ENCODE measurements at regions not wholly inside any gene's neighbourhood (a gene's known extent, or its start where the extent isn't known, plus 50 kb on each side); places are given as distances from the start of the nearest gene placed in this dataset.
"Not testable (repeated sequence)": the region's sequence is repeated elsewhere in the genome, so short reads cannot be mapped to it uniquely, and the experiment has no call there.

DNA sequence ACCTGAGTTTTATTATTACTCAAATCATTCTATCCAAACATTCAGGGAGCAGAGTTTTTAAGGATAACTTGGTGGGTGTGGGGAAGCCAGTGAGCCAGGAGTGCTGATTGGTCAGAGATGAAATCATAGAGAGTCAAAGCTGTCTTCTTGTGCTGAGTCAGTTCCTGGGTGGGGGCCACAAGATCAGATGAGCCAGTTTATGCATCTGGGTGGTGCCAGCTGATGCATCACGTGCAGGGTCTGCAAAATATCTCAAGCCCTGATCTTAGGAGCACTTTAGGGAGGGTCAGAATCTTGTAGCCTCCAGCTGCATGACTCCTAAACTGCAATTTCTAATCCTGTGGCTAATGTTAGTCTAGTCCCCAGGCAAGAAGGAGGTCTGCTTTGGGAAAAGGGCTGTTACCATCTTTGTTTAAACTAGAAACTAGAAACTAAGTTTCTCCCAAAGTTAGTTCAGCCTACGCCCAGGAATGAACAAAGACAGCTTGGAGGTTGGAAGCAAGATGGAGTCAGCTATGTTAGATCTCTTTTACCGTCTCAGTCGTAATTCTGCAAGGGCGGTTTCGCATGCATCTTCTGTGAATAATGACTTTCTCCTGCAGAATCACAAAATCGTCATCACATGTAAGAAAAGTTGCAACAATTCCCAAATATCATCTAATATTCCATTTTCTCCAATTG is 97.5 kb downstream of the ZNF664 start:
- POLR2A ChIA-PET (ENCODE audit: low non-redundant PET); DNase-seq (ENCODE audit: low spot score); H3K27ac ChIP-seq; CTCF ChIA-PET: not testable (repeated sequence)

DNA sequence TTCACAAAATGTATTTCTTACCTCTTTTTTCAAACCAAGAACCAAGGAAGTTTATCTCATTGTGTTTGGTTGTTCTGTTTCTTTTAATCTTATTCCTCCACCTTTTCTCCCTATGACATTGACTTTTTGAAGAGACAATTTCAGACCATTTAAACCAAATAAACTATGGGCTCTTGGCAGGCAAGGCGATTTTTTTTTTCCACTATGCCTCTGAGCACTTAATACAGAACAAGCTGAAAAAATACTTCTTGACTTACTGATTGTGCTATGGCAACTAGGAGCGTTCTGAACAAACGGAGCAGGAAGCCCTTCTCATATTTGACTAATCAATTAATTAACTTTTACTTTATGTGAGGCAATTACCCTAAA is 98.0 kb downstream of the ZNF664 start:
- DNase-seq (ENCODE audit: low spot score), result no peak
- H3K27ac ChIP-seq, result no peak overlapping the region
- CTCF ChIA-PET, result no interaction called here
- TF ChIP-seq, protein P1, sequence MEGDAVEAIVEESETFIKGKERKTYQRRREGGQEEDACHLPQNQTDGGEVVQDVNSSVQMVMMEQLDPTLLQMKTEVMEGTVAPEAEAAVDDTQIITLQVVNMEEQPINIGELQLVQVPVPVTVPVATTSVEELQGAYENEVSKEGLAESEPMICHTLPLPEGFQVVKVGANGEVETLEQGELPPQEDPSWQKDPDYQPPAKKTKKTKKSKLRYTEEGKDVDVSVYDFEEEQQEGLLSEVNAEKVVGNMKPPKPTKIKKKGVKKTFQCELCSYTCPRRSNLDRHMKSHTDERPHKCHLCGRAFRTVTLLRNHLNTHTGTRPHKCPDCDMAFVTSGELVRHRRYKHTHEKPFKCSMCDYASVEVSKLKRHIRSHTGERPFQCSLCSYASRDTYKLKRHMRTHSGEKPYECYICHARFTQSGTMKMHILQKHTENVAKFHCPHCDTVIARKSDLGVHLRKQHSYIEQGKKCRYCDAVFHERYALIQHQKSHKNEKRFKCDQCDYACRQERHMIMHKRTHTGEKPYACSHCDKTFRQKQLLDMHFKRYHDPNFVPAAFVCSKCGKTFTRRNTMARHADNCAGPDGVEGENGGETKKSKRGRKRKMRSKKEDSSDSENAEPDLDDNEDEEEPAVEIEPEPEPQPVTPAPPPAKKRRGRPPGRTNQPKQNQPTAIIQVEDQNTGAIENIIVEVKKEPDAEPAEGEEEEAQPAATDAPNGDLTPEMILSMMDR (conservative IDR thresholded peaks at IDR 0.05; ENCODE audit: low read depth), result no peak
- POLR2A ChIA-PET (ENCODE audit: low non-redundant PET), result no interaction called here

DNA sequence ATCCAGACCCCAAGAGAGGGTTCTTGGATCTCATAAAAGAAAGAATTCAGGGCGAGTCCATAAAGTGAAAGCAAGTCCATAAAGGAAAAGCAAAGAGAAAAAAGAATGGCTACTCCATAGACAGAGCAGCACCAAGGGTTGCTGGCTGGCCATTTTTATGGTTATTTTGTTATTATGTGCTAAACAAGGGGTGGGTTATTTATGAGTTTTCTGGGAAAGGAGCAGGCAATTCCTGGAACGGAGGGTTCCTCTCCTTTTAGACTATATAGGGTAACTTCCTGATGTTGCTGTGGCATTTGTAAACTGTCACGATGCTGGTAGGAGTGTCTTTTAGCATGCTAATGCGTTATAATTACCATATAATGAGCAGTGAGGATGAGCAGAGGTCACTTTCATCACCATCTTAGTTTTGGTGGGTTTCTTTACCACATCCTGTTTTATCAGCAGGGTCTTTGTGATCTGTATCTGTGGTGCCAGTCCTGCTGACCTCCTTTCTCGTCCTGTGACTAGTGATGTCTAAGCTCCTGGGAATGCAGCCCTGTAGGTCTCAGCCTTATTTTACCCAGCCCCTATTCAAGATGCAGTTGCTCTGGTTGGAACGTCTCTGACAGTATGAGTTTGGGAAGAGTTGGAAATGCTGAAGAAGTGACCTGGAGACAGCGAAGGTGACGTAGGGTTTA is 100.5 kb downstream of the ZNF664 start:
- ChIA-PET POLR2A (ENCODE audit: low non-redundant PET) (no interaction called here), CTCF (no interaction called here)
- DNase-seq (ENCODE audit: low spot score), result no peak
- no peak overlapping the region for H3K27ac ChIP-seq
- TF ChIP-seq, protein P1 (conservative IDR thresholded peaks at IDR 0.05; ENCODE audit: low read depth), result no peak

DNA sequence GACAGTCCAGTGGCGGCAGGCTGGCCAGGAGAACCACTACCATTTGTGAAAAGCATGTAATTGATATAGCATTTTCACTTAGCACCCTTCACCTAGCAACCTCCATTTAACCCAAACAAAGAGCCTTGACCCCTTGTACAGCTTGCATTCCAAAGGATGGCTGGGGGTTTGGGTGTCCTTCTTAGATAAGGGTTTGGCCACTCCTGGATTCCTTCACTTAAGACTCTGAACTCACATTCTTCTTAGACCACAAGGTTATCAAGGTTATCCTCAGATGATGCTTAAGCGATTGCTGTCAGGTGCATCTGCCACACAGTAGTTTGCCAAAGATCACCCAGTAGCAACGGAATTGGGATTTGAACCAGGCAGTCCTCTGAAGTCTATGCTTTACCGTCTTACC is 102.8 kb downstream of the ZNF664 start:
- POLR2A ChIA-PET (ENCODE audit: low non-redundant PET), result no interaction called here
- CTCF ChIA-PET, result interaction anchor here (0.8 kb wide), 1 partner anchor 171 kb away, joined by 3 read pairs; no protein-coding TSS in a partner anchor

DNA sequence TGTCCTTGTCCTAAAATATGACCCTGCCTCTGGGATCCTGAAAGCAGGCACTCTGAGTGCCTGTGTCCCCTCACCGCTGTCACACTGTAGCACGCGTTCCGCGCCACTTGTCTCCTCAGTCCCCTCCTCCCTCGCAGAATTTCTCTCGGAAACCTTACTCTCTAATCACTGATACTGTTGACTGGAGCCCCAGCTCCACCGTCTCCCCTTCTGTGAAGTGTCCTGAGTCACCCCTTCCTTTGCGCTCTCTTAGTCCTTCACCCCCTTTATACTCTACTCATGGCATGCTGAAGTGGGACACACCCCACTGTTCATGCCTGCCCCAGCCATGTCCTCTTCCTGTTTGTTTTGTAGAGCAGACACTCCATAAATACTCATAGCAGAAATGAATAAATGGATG is 104.7 kb downstream of the ZNF664 start:
- TF ChIP-seq, protein P1 (conservative IDR thresholded peaks at IDR 0.05; ENCODE audit: low read depth), result no peak
- no peak overlapping the region for H3K27ac ChIP-seq
- CTCF ChIA-PET, result no interaction called here
- no peak for DNase-seq (ENCODE audit: low spot score)
- POLR2A ChIA-PET (ENCODE audit: low non-redundant PET), result no interaction called here

More for the DNA sequence above, 102.8 kb downstream of the ZNF664 start:
- no peak overlapping the region for H3K27ac ChIP-seq
- TF ChIP-seq, protein P1 (conservative IDR thresholded peaks at IDR 0.05; ENCODE audit: low read depth), result no peak
- no peak for DNase-seq (ENCODE audit: low spot score)

DNA sequence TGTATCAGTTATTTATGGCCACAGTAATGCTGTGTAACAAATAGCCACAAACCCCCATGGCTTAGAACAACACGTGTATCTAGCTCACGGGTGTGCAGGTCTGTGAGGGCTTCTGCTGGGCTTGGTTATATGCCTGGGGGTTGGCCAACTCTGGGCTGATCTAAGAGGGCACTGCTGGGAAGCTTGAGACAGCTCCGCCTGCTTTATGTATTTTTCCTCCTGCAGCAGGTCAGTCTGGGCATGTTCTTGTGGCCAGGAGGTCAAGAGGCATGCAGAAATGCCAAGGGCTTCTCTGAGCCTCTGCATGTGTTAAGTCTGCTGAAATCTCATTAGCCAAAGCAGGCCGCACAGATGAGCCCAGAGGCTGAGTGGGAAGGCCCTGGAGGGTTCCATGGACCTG is 105.8 kb downstream of the ZNF664 start:
- DNase-seq (ENCODE audit: low spot score), result no peak
- H3K27ac ChIP-seq, result no peak overlapping the region
- ChIA-PET POLR2A (ENCODE audit: low non-redundant PET) (no interaction called here), CTCF (no interaction called here)
- TF ChIP-seq, protein P1 (conservative IDR thresholded peaks at IDR 0.05; ENCODE audit: low read depth), result no peak

DNA sequence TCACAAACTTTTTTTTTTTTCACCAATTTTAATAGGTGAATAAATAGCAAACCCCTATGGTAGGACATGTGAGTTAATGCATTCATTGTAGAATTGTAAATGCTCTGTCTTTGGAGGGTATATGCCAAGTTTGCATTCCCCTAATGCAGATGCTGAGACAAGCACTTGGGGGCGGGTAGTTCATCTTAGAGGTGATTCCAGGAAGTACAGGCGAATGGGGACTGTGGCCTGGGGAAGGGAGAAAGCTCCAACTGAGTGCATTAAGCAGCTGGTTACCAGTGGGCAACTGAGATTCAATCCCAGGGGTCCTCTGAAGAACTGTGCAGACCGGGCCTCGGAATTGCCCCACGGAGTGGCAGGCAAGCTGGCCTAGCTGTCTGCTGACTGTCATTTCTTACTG is 107.6 kb downstream of the ZNF664 start:
- no peak overlapping the region for H3K27ac ChIP-seq
- DNase-seq (ENCODE audit: low spot score), result no peak
- ChIA-PET POLR2A (ENCODE audit: low non-redundant PET) (no interaction called here), CTCF (no interaction called here)
- TF ChIP-seq, protein P1 (conservative IDR thresholded peaks at IDR 0.05; ENCODE audit: low read depth), result no peak
